Osteocyte (in vitro differentiated cells): ENCODE measurements at regions not wholly inside any gene's neighbourhood (a gene's known extent, or its start where the extent isn't known, plus 50 kb on each side); places are given as distances from the start of the nearest gene placed in this dataset.

ENCODE experiments used
- DNase-seq: peaks from one replicate; pipeline ENCODE4 v3.0.0; 2021; ENCODE audit warnings: mixed read lengths; ENCODE audit not compliant: unreplicated experiment; ENCODE audit errors: extremely low spot score
- H3K27ac Mint-ChIP-seq: one replicate; pipeline ENCODE4 v1.8.0; 2021; ENCODE audit warnings: mild to moderate bottlenecking, mixed read lengths; ENCODE audit not compliant: unreplicated experiment
- H3K27me3 Mint-ChIP-seq: one replicate; pipeline ENCODE4 v1.8.0; 2021; ENCODE audit warnings: mixed read lengths; ENCODE audit not compliant: unreplicated experiment
- H3K36me3 Mint-ChIP-seq: one replicate; pipeline ENCODE4 v1.8.0; 2021; ENCODE audit warnings: mixed read lengths; ENCODE audit not compliant: unreplicated experiment
- H3K4me1 Mint-ChIP-seq: one replicate; pipeline ENCODE4 v1.8.0; 2021; ENCODE audit warnings: mixed read lengths; ENCODE audit not compliant: unreplicated experiment
- H3K4me3 Mint-ChIP-seq: one replicate; pipeline ENCODE4 v1.8.0; 2021; ENCODE audit warnings: mild to moderate bottlenecking, moderate library complexity, mixed read lengths; ENCODE audit not compliant: unreplicated experiment
- H3K9me3 Mint-ChIP-seq: one replicate; pipeline ENCODE4 v1.8.0; 2021; ENCODE audit warnings: mixed read lengths; ENCODE audit not compliant: unreplicated experiment
- TF ChIP-seq, protein P1 (sequence below): fragments of 200-600 bp; sonication (generic); IDR thresholded peaks from 2 replicates; pipeline ENCODE4 v1.5.0; 2021; ENCODE audit warnings: antibody characterized with exemption, mild to moderate bottlenecking, moderate library complexity

DNA sequence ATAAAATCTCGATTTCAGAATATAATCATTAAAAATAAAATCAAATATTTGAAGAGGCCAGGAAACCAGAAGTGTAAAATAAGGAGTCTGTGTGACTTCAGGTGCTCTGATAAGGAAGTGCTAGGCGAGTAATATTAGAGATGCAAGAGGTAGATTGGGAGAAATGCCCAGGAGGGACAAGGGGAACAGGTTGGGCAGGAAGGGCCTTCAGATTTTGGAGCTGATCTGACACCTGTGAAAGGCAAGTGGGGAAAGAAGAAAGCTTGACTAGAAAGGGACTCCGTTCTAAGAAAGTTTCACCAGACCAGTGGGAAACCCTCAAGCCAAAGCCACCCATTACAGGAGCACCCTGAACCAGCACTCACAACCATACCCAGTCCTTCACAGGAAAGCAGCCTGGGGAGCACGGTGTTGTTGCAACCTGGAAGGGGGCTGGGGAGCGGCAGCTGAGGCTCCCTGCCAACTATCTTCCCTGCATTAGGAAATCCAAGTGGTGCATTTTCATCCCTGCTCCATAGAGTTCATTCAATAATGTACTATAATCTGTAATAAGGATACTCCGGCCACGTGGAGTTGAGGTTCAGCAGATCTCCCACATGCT lies 57.5 kb upstream of the GREB1L start:
- DNase-seq, result no peak
- H3K36me3 Mint-ChIP-seq, result no peaks in the 10 kb centered on the region
- H3K27me3 Mint-ChIP-seq, result peaks cover 12% of the 10 kb centered on the region
- TF ChIP-seq, protein P1, sequence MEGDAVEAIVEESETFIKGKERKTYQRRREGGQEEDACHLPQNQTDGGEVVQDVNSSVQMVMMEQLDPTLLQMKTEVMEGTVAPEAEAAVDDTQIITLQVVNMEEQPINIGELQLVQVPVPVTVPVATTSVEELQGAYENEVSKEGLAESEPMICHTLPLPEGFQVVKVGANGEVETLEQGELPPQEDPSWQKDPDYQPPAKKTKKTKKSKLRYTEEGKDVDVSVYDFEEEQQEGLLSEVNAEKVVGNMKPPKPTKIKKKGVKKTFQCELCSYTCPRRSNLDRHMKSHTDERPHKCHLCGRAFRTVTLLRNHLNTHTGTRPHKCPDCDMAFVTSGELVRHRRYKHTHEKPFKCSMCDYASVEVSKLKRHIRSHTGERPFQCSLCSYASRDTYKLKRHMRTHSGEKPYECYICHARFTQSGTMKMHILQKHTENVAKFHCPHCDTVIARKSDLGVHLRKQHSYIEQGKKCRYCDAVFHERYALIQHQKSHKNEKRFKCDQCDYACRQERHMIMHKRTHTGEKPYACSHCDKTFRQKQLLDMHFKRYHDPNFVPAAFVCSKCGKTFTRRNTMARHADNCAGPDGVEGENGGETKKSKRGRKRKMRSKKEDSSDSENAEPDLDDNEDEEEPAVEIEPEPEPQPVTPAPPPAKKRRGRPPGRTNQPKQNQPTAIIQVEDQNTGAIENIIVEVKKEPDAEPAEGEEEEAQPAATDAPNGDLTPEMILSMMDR, result no peak
- no peak overlapping the region for H3K27ac Mint-ChIP-seq
- no peaks in the 10 kb centered on the region for H3K9me3 Mint-ChIP-seq
- H3K4me1 Mint-ChIP-seq, result no peaks in the 10 kb centered on the region
- H3K4me3 Mint-ChIP-seq, result no peak overlapping the region

DNA sequence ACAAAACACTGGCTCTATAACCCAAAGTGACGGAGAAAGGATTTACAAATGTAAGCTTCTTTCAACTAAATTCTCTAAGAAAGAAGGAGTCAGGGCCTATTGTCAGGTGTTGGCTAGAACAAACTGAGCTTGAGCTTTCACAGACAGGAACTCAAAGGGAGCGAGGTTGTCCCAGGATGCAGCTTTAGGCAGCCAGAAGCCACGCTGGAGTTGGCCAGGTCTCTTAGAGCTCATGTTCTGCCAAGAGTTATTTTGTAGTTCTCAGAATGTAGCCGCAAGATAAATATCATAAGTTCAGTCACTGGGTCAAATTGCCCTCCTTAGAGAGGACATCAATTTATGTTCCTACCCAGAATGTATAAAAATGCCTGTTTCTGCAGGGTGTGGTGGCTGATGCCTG lies 54.1 kb upstream of the GREB1L start:
- no peaks in the 10 kb centered on the region for H3K9me3 Mint-ChIP-seq
- no peak for DNase-seq
- H3K4me3 Mint-ChIP-seq, result no peak overlapping the region
- H3K36me3 Mint-ChIP-seq, result no peaks in the 10 kb centered on the region
- no peaks in the 10 kb centered on the region for H3K4me1 Mint-ChIP-seq
- TF ChIP-seq, protein P1, result no peak
- peaks cover 29% of the 10 kb centered on the region for H3K27me3 Mint-ChIP-seq
- H3K27ac Mint-ChIP-seq, result no peak overlapping the region

DNA sequence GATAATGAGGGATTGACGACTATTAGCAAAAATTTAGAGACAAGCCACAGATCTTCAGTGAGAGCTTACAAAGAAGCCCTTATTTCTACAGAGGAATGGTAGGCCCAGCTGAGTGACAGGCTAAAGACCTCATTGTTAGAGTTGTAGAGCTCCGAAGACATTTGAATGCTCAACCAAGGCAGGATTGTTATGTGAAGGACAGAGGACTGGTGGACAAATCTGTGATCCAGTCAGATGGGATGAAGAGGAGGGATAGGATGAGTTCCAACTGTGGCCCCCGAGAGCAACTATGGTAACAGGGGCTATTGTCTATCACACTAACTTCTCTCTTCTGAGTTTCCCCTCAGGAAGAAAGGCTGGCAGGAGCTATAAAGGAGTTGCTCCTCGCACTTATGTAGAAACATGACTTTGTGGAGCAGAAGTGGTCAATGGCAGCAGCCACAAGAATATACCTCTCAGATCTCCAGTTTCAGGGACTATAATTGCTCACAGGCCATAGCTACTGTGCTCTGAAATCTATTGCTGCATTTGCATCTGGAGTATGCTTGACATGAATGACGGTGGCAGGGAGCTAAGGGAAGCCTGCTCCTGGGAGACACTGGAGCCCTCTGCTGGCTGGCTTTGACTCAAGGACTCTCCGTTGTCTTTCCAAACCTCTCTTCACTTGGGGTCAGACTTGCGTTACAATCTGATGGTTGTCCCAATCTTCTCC lies 50.3 kb upstream of the GREB1L start:
- no peak overlapping the region for H3K27ac Mint-ChIP-seq

More for the DNA sequence above, 50.3 kb upstream of the GREB1L start:
- Mint-ChIP-seq H3K9me3 (no peaks in the 10 kb centered on the region), H3K4me1 (no peaks in the 10 kb centered on the region), H3K27me3 (peaks cover 43% of the 10 kb centered on the region), H3K36me3 (no peaks in the 10 kb centered on the region), H3K4me3 (no peak overlapping the region)
- TF ChIP-seq, protein P1, result peak; percentile 73
- DNase-seq, result no peak
